ENCODE measurements at regions not wholly inside any gene's neighbourhood (a gene's known extent, or its start where the extent isn't known, plus 50 kb on each side); places are given as distances from the start of the nearest gene placed in this dataset.
"Not testable (repeated sequence)": the region's sequence is repeated elsewhere in the genome, so short reads cannot be mapped to it uniquely, and the experiment has no call there.

- no peak for DNase-seq
These were observed 134.4 kb upstream of the PRDX6 start for GRCh38 chr1:173342736-173343135.

- DNase-seq: no peak
These were observed 132.9 kb upstream of the PRDX6 start for GRCh38 chr1:173344034-173344743.

GRCh38 chr1:173347282-173347818 lies 129.8 kb upstream of the PRDX6 start:
- no peak for DNase-seq

- not testable (repeated sequence) for DNase-seq
These were observed 124.5 kb upstream of the PRDX6 start for GRCh38 chr1:173352635-173353034.

GRCh38 chr1:173353350-173353749 lies 123.8 kb upstream of the PRDX6 start:
- peak; percentile 78 for DNase-seq

- DNase-seq: no peak
These were observed 122.2 kb upstream of the PRDX6 start for GRCh38 chr1:173354937-173355280.

GRCh38 chr1:173355281-173356031 lies 121.7 kb upstream of the PRDX6 start:
- no peak for DNase-seq

GRCh38 chr1:173356191-173356762 lies 120.9 kb upstream of the PRDX6 start:
- peak; percentile 80 for DNase-seq

GRCh38 chr1:173360487-173361063 lies 116.6 kb upstream of the PRDX6 start:
- DNase-seq: no peak

GRCh38 chr1:173362543-173362942 lies 114.6 kb upstream of the PRDX6 start:
- no peak for DNase-seq

GRCh38 chr1:173364827-173365226 lies 112.3 kb upstream of the PRDX6 start:
- DNase-seq: no peak

- DNase-seq: no peak
These were observed 111.8 kb upstream of the PRDX6 start for GRCh38 chr1:173365341-173365740.

GRCh38 chr1:173367136-173367535 lies 110.0 kb upstream of the PRDX6 start:
- DNase-seq: no peak

GRCh38 chr1:173370586-173370985 lies 106.5 kb upstream of the PRDX6 start:
- not testable (repeated sequence) for DNase-seq

- not testable (repeated sequence) for DNase-seq
These were observed 101.1 kb upstream of the PRDX6 start for GRCh38 chr1:173376065-173376464.

- DNase-seq: no peak
These were observed 99.9 kb upstream of the PRDX6 start for GRCh38 chr1:173377266-173377665.

- DNase-seq: peak; percentile 54
These were observed 93.8 kb upstream of the PRDX6 start for GRCh38 chr1:173383351-173383750.

GRCh38 chr1:173388352-173388751 lies 88.8 kb upstream of the PRDX6 start:
- no peak for DNase-seq

GRCh38 chr1:173392895-173393658 lies 84.1 kb upstream of the PRDX6 start:
- DNase-seq: peak; percentile 93

GRCh38 chr1:173393659-173394000 lies 83.5 kb upstream of the PRDX6 start:
- peak; percentile 83 for DNase-seq

GRCh38 chr1:173394813-173395212 lies 82.3 kb upstream of the PRDX6 start:
- not testable (repeated sequence) for DNase-seq

GRCh38 chr1:173395762-173396161 lies 81.4 kb upstream of the PRDX6 start:
- no peak for DNase-seq
